Activated CD8-positive, alpha-beta memory T cell treated with anti-CD3 and anti-CD28 coated beads, Interleukin-2, amount 50 U/mL, for 48 hours (primary cell): ENCODE measurements at regions not wholly inside any gene's neighbourhood (a gene's known extent, or its start where the extent isn't known, plus 50 kb on each side); places are given as distances from the start of the nearest gene placed in this dataset.
A peak's percentile ranks its signal among the peaks of the same experiment; 100 is the strongest.
"Not testable (repeated sequence)": the region's sequence is repeated elsewhere in the genome, so short reads cannot be mapped to it uniquely, and the experiment has no call there.

Source experiments
- DNase-seq: peaks from one replicate; pipeline ENCODE4 v3.0.0-alpha.2; 2020

GRCh38 chr13:42400188-42400833, 128.4 kb downstream of the AKAP11 start:
- no peak for DNase-seq

GRCh38 chr13:42401376-42401775, 129.4 kb downstream of the AKAP11 start:
- DNase-seq: no peak

DNA sequence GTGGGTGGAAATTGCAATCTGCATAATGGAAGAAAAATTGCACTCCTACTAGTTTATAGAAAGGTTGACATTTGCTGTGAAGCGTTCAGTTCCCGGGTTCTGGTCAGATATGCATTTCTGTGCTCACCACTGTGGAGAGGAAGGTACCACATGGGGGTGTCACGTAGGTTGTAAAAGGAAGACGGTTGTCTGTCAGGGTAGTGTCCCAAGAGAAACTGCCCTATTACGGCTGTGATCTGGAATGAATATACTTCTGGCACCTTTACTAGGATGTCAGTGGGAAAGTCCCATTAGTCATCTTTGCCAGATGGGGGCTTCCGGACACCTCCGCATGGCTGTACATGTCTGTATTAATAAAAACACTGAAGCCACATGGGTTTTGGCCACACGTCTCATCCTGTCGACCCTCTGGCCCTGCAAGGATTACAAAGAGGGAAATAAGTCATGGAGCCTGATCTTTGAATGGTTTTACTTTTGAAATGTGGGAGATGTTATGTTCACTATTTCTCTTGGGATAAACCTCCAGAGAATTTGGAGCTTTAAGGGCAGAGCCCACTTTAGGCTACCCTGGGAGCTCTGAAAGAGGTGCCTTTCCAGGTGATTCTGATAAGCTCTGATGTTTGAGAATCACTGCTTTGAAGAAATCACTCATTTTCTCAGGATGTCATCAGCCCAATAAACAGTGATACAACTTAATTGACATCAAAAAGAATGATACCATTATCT, 133.9 kb downstream of the AKAP11 start:
- DNase-seq: no peak

DNA sequence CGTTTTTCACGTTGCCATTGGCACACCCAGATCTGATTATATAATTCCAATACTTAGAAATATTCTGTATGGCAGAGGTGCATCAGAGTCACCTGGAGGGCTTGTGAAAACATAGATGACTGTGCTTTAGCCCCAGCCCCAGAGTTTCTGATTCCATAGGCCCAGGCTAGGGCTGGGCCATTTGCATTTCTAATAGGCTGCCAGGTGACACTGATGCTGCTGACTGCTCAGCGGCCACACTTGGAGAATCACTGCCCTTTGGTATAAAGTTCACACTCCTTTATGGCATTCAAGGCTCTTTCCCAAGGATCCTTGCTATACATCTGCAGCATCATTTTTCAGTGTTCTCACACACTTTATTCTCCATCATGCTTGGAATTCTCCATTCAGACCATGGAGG, 137.1 kb downstream of the AKAP11 start:
- DNase-seq: no peak

DNA sequence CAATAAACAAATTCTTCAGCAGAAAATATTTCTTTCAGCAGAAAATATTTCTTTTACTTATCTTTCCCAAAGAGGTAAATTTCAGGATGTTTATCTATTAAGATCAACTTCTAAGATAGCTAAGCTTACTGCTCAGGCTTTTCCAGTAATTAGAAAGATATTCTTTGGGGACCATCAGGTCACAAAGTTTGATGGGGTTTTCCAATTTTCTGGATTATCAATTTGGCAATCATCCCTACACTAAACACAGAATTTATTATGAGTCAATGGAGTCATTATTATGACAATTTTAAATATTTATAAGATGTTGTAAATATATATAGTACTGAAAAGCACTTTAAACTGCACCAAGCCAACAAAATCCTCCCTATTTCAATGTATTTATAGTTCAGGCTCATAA, 137.6 kb downstream of the AKAP11 start:
- DNase-seq: no peak

DNA sequence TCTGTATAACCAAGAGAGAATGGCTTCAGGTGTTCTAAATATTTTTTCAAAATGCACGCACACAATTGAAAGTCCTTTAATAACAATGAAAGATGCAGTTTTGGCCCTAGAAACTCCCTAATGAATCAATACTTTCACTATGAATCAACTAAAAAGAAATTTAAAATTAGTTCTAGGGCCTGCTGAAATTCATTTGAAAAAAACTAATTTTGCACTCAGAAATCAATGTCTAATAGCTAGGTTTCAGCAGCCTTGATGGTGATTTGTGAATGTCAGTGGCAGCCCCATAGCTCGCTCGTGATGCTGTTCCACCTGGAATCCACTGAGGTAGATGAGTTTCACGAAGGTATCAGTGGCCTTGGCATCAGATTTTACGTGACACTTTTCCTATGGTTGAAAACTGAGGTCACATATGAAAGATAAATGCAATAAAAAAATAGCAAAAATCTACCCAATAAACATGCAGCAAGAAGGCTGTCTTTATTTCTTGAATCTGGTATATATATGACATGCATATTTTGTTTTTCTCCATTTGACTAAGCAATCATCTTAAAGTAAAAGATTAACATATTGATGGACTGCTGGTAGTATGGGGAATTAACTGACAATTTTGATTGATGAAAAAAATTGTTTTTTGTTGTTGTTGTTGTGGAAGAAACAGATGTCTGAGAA, 141.0 kb downstream of the AKAP11 start:
- DNase-seq: no peak

- DNase-seq: no peak
Measured at GRCh38 chr13:42413484-42413815, 141.5 kb downstream of the AKAP11 start.

- no peak for DNase-seq
Measured at GRCh38 chr13:42417626-42418025, 145.7 kb downstream of the AKAP11 start.

- no peak for DNase-seq
Measured at GRCh38 chr13:42418184-42418583, 146.2 kb downstream of the AKAP11 start.

GRCh38 chr13:42420304-42420703, 148.4 kb downstream of the AKAP11 start:
- DNase-seq: peak; percentile 75

GRCh38 chr13:42422681-42423080, 150.7 kb downstream of the AKAP11 start:
- no peak for DNase-seq

GRCh38 chr13:42424182-42424581, 149.8 kb upstream of the TNFSF11 start:
- DNase-seq: no peak

DNA sequence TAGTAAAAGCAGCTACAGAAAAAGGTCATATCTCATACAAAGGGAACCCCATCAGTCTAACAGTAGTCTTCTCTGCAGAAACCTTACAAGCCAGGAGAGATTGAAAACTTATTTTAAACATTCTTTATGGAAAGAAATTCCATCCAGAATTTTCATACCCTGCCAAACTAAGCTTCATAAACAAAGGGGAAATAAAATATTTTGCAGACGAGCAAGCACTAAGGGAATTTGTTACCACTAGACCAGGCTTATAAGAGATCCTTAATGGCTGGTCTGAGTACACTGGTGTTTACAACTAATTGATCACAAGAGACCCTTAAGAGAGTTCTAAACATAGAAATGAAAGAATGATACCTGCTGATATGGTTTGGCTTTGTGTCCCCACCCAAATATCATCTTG, 128.6 kb upstream of the TNFSF11 start:
- DNase-seq: no peak

DNA sequence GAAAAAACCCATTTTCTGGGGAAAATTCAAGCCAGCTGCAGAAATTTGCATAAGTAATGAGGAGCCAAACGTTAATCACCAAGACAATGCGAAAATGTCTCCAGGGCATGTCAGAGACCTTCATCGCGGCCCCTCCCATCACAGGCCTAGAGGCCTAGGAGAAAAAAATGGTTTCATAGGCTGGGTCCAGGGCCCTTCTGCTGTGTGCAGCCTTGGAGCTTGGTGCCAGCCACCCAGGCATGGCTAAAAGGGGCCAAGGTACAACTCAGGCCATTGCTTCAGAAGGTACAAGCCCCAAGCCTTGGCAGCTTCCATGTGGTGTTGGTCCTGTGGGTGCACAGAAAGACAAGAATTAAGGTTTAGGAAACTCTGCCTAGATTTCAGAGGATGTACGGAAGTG, 127.4 kb upstream of the TNFSF11 start:
- DNase-seq: not testable (repeated sequence)

DNA sequence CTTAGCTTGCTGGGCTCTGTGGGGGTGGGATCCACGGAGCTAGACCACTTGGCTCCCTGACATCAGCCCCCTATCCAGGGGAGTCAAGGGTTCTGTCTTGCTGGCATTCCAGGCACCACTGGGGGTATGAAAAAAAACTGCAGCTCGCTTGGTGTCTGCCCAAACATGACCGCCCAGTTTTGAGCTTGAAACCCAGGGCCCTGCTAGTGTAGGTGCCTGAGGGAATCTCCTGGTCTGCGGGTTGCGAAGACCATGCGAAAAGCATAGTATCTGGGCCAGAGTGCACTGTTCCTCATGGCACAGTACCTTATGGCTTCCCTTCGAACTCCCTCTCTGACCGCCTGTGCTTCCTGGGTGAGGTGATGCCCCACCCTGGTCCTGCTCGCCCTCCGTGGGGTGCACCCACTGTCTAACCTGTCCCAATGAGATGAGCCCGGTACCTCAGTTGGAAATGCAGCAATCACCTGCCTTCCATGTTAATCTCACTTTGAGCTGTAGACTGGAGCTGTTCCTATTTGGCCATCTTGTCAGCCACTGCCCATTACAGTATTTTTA, 120.8 kb upstream of the TNFSF11 start:
- DNase-seq: no peak

- no peak for DNase-seq
Measured at GRCh38 chr13:42454749-42455148, 119.2 kb upstream of the TNFSF11 start.

GRCh38 chr13:42458193-42458592, 115.8 kb upstream of the TNFSF11 start:
- no peak for DNase-seq

- no peak for DNase-seq
Measured at GRCh38 chr13:42466123-42466522, 107.8 kb upstream of the TNFSF11 start.

- no peak for DNase-seq
Measured at GRCh38 chr13:42466609-42467008, 107.3 kb upstream of the TNFSF11 start.

DNA sequence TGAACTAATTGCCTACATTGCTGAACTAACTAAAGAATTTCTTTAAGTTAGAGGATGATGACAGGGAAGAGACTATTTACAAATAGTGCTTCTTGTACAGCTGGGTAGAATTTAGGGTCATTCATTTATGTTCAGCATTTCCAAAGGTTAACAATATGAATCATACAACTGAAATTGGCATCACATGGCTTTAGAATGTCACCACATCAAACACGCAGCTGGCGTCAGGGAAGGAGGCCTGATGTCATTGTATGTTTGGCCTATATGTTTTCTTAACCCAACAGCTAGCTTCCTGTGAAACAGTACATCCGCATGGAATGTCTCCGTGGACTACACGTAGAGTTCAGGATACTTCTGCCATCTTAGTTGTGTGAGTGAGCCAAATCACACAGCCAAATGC, 99.0 kb upstream of the TNFSF11 start:
- DNase-seq: no peak

DNA sequence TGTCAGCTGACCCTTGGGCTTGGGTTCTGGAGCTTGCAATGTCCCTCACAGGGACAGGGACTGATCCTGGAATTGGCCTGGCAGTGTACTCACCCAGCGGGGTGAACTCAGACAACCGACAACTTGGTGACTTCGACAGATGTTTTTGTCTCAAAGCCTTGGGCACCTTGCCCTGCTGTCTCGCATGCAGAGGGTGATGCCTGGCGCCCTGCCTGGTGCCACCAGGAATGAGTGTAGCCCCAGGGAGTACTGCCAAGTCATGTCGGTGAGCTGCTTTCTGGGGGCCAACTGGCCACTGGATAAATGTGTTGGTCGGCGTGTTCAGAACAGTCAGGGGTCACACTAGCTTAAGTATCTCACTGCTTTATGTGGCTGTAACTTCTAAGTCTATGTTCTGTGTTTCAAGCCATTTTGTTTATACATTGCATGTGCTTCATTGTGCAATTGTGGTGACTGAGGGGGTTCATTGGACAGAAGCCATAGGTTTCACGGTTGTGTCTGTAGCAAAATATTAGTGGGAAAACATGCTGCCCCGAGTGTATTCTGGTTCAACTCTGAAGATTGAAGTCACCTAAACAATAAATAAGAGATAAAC, 96.3 kb upstream of the TNFSF11 start:
- no peak for DNase-seq

DNA sequence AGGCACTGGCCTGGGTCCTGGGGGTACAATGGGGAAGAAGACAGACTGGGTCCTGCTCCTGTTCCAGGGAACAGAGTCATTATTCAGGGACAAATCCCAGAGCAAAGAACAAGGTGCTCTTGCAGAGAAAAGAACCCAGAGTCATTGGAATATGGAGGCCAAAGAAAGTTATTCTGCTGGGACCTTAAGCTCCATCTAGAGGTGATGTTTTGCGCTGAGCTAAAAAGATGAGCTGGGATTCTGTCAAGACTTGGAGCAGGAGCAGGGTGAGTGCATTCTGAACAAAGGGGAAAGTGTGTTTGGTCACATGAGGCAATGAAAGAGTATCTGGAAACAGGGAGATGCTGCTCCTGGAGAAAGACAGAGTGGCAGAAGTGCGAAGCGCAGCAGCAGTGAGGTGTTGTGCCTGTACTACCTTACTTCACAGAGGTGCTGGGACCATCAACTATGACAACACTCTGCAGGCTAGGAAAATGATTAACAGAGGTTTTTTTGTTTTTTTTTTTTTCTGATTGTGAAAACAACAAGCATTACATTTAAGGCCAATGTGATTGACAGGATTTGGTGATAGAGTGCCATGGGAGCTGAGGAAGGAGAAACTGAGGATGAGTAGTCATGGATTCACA, 95.3 kb upstream of the TNFSF11 start:
- no peak for DNase-seq

- DNase-seq: no peak
Measured at GRCh38 chr13:42484386-42484785, 89.6 kb upstream of the TNFSF11 start.
